HCT116 (cell line): ENCODE measurements at regions not wholly inside any gene's neighbourhood (a gene's known extent, or its start where the extent isn't known, plus 50 kb on each side); places are given as distances from the start of the nearest gene placed in this dataset.

Experiments used
- ATAC-seq: fragments of 200-7000 bp; cut with Tn5 transposase; 2 replicates; pipeline ENCODE4 v1.9.1; 2020; ENCODE audit warnings: mild to moderate bottlenecking, moderate library complexity
- BruUV-seq: library from RNA; stranded (reverse); fragments of 400-500 nt; replicated peaks from 2 replicates; lab custom pipeline; 2021; lab: Mats Ljungman, UMichigan
- CTCF ChIA-PET: fragments of 300-600 bp; sonication (Branson Sonifier 250); formaldehyde crosslinking; loops from one replicate; lab custom pipeline; 2021; ENCODE audit warnings: antibody characterized with exemption; lab: Charles Lee
- POLR2A ChIA-PET: fragments of 300-600, 350-600 bp; sonication (Branson Sonifier 250); formaldehyde crosslinking; loops from one replicate; lab custom pipeline; 2021; ENCODE audit warnings: antibody characterized with exemption; lab: Charles Lee
- RAD21 ChIA-PET, 2 experiments: fragments of 300-600 bp; sonication (Branson Sonifier 250); formaldehyde crosslinking; loops; one replicate each; lab custom pipeline; 2023; ENCODE audit warnings: low total read pairs in 2 of 2; ENCODE audit not compliant: uncharacterized antibody in 2 of 2, unreplicated experiment in 2 of 2, low non-redundant PET in 1 of 2; lab: Charles Lee
- DNase-seq: peaks from one replicate; pipeline ENCODE4 v3.0.0-alpha.2; 2010; ENCODE audit warnings: low read depth, low spot score
- H2AFZ ChIP-seq: fragments of 200-600 bp; shearing (Covaris generic), sonication (generic); 2 replicates; pipeline ENCODE4 v1.6.1; 2017; ENCODE audit warnings: low read depth, mixed run types, mixed read lengths, antibody characterized with exemption, low read length; ENCODE audit not compliant: poor library complexity, severe bottlenecking
- H3K27ac ChIP-seq: 2 replicates; pipeline ENCODE4 v1.5.1; 2012; ENCODE audit warnings: low read depth, low read length
- H3K27me3 ChIP-seq: fragments of 200-600 bp; sonication (generic); 2 replicates; pipeline ENCODE4 v1.6.1; 2016; ENCODE audit warnings: mixed run types, low read length, mixed read lengths; ENCODE audit not compliant: insufficient read depth
- H3K36me3 ChIP-seq, 2 experiments: fragments of 200-500 bp in 1 of 2; fragments of 200-600 bp in 1 of 2; sonication (Bioruptor generic) in 1 of 2; sonication (generic) in 1 of 2; 2 replicates each; pipeline versions ENCODE4 v1.5.1 to v1.6.1; 2014 to 2016; ENCODE audit warnings: low read length in 2 of 2, inconsistent platforms in 1 of 2, mixed read lengths in 1 of 2, mixed run types in 1 of 2; ENCODE audit not compliant: insufficient read depth in 2 of 2, control insufficient read depth in 1 of 2
- H3K4me1 ChIP-seq, 2 experiments: fragments of 200-600 bp in 1 of 2; sonication (generic) in 1 of 2; 2 replicates each; pipeline versions ENCODE4 v1.5.1 to v1.6.1; 2012 to 2017; ENCODE audit warnings: low read length in 2 of 2, inconsistent platforms in 1 of 2, mild to moderate bottlenecking in 1 of 2, mixed read lengths in 1 of 2, mixed run types in 1 of 2, moderate library complexity in 1 of 2; ENCODE audit not compliant: insufficient read depth in 2 of 2, control insufficient read depth in 1 of 2
- H3K4me2 ChIP-seq: fragments of 200-600 bp; sonication (generic); 2 replicates; pipeline ENCODE4 v1.6.1; 2017; ENCODE audit warnings: mixed run types, low read length, mixed read lengths
- H3K4me3 ChIP-seq, 2 experiments: fragments of 200-600 bp in 1 of 2; sonication (generic) in 1 of 2; replicated peaks in 1 of 2; 2 replicates each; pipeline ENCODE4 v1.5.1; 2011 to 2016; ENCODE audit warnings: low read length in 2 of 2, control low read depth in 1 of 2, low read depth in 1 of 2, mild to moderate bottlenecking in 1 of 2, mixed read lengths in 1 of 2, mixed run types in 1 of 2
- H3K79me2 ChIP-seq: fragments of 200-600 bp; sonication (generic); 2 replicates; pipeline ENCODE4 v1.6.1; 2017; ENCODE audit warnings: mild to moderate bottlenecking, mixed run types, low read length, moderate library complexity, mixed read lengths; ENCODE audit not compliant: insufficient read depth
- H3K9ac ChIP-seq: fragments of 200-600 bp; sonication (generic); 2 replicates; pipeline ENCODE4 v1.6.1; 2016; ENCODE audit warnings: low read length, mixed read lengths
- H3K9me2 ChIP-seq: fragments of 200-600 bp; sonication (generic), shearing (Covaris generic); 2 replicates; pipeline ENCODE4 v1.6.1; 2017; ENCODE audit warnings: mixed run types, mild to moderate bottlenecking, moderate library complexity; ENCODE audit not compliant: insufficient read depth
- H3K9me3 ChIP-seq, 2 experiments: fragments of 200-500 bp in 1 of 2; fragments of 200-600 bp in 1 of 2; sonication (Bioruptor generic) in 1 of 2; sonication (generic) in 1 of 2; 2 replicates each; pipeline ENCODE4 v1.6.1; 2014 to 2017; ENCODE audit warnings: low read length in 2 of 2, mixed read lengths in 2 of 2, inconsistent platforms in 1 of 2, low read depth in 1 of 2, mild to moderate bottlenecking in 1 of 2, mixed run types in 1 of 2, moderate library complexity in 1 of 2; ENCODE audit not compliant: control insufficient read depth in 1 of 2, insufficient read depth in 1 of 2
- H4K20me1 ChIP-seq: fragments of 200-600 bp; sonication (generic), shearing (Covaris generic); 2 replicates; pipeline ENCODE4 v1.6.1; 2017; ENCODE audit warnings: mixed run types, mild to moderate bottlenecking, moderate library complexity; ENCODE audit not compliant: insufficient read depth
- CEBPB ChIP-seq: IDR thresholded peaks from 2 replicates; pipeline ENCODE4 v1.6.1; 2012; ENCODE audit warnings: low read depth
- EGR1 ChIP-seq: IDR thresholded peaks from 2 replicates; pipeline ENCODE4 v1.6.1; 2012; ENCODE audit warnings: low read depth
- EZH2 ChIP-seq: fragments of 200-600 bp; sonication (generic); IDR thresholded peaks from 2 replicates; pipeline ENCODE4 v1.6.1; 2017; ENCODE audit warnings: antibody characterized with exemption, mixed run types
- FOSL1 ChIP-seq: IDR thresholded peaks from 2 replicates; pipeline ENCODE4 v1.6.1; 2012; ENCODE audit warnings: low read depth
- JUND ChIP-seq: IDR thresholded peaks from 2 replicates; pipeline ENCODE4 v1.6.1; 2012
- POLR2A ChIP-seq: IDR thresholded peaks from 2 replicates; pipeline ENCODE4 v1.7.0; 2011; ENCODE audit warnings: borderline replicate concordance; ENCODE audit not compliant: insufficient read depth, insufficient read length; ENCODE audit errors: extremely low read depth
- POLR2AphosphoS5 ChIP-seq: IDR thresholded peaks from 2 replicates; pipeline ENCODE4 v1.6.1; 2011; ENCODE audit warnings: mild to moderate bottlenecking, low read depth, low read length, moderate library complexity
- RAD21 ChIP-seq: IDR thresholded peaks from 2 replicates; pipeline ENCODE4 v1.6.1; 2012; ENCODE audit warnings: low read depth, mild to moderate bottlenecking
- SIN3A ChIP-seq: IDR thresholded peaks from 2 replicates; pipeline ENCODE4 v1.6.1; 2012; ENCODE audit warnings: low read depth
- SP1 ChIP-seq: IDR thresholded peaks from 2 replicates; pipeline ENCODE4 v1.6.1; 2012; ENCODE audit warnings: low read depth
- SRF ChIP-seq: IDR thresholded peaks from 2 replicates; pipeline ENCODE4 v1.6.1; 2012; ENCODE audit warnings: low read depth
- YY1 ChIP-seq: IDR thresholded peaks from 2 replicates; pipeline ENCODE4 v1.6.1; 2011; ENCODE audit warnings: low read length, low read depth, moderate library complexity, mild to moderate bottlenecking; ENCODE audit not compliant: insufficient replicate concordance; ENCODE audit errors: extremely low read depth
- ZFX ChIP-seq: fragments of 450-650 bp; IDR thresholded peaks from 2 replicates; pipeline ENCODE4 v1.6.1; 2017
- ZNF274 ChIP-seq: fragments of 200-500 bp; sonication (Bioruptor generic); IDR thresholded peaks from 2 replicates; pipeline ENCODE4 v1.6.1; 2014; ENCODE audit warnings: mild to moderate bottlenecking, low read depth, low read length, inconsistent platforms
- intact Hi-C: fragments of 100-400 bp; cut with micrococcal nuclease; formaldehyde crosslinking; loops from 2 replicates; pipeline ENCODE4 v1.10.0; 2022
- TF ChIP-seq, protein P1 (sequence below): IDR thresholded peaks from 2 replicates; pipeline ENCODE4 v1.6.1; 2012
- TF ChIP-seq, protein P2 (sequence below), 3 experiments: fragments of 200-600 bp in 1 of 3; sonication (generic) in 1 of 3; IDR thresholded peaks in 2 of 3; conservative IDR thresholded peaks in 1 of 3; 2 replicates each; pipeline ENCODE4 v1.5.1; 2012 to 2017; ENCODE audit warnings: low read depth in 2 of 3, low read length in 2 of 3, antibody characterized with exemption in 1 of 3, borderline replicate concordance in 1 of 3, control low read depth in 1 of 3, mild to moderate bottlenecking in 1 of 3, mixed read lengths in 1 of 3, mixed run types in 1 of 3, moderate library complexity in 1 of 3; ENCODE audit not compliant: insufficient read depth in 1 of 3
- TF ChIP-seq, protein P3 (sequence below): IDR thresholded peaks from 2 replicates; pipeline ENCODE4 v1.6.1; 2011; ENCODE audit warnings: mild to moderate bottlenecking, low read length, moderate library complexity; ENCODE audit not compliant: insufficient replicate concordance; ENCODE audit errors: extremely low read depth

DNA sequence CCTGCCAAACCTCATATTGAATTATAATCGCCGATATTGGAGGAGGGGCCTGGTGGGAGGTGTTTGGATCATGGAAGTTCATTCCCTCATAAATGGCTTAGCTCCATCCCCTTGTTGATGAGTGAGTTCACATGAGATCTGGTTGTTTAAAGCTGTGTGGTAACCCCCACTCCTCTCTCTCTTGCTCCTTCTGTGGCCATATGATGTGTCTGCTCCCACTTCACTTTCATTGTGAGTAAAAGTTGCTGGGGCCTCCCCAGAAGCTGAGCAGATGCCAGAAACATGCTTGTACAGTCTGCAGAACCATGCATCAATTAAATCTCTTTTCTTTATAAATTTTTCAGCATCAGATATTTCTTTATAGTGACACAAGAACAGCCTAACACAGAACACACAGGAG lies 929.0 kb upstream of the FAT3 start:
- intact Hi-C loops, result no loop called here
- H3K4me1 ChIP-seq, result no peaks in the 10 kb centered on the region
- ChIA-PET POLR2A (no interaction called here), CTCF (no interaction called here), RAD21 (no interaction called here)
- no peaks in the 10 kb centered on the region for H3K79me2 ChIP-seq
- H3K36me3 ChIP-seq, result no peaks in the 10 kb centered on the region
- H2AFZ ChIP-seq, result no peak overlapping the region
- TF ChIP-seq, protein P1, sequence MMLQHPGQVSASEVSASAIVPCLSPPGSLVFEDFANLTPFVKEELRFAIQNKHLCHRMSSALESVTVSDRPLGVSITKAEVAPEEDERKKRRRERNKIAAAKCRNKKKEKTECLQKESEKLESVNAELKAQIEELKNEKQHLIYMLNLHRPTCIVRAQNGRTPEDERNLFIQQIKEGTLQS, result no peak
- H3K9ac ChIP-seq, result no peak overlapping the region
- H3K27ac ChIP-seq, result no peak overlapping the region
- no peak for DNase-seq
- H3K4me2 ChIP-seq, result no peak overlapping the region
- no peaks in the 10 kb centered on the region for H3K9me2 ChIP-seq
- H4K20me1 ChIP-seq, result no peaks in the 10 kb centered on the region
- H3K4me3 ChIP-seq, result no peak overlapping the region
- no peak for ATAC-seq
- no peaks in the 10 kb centered on the region for H3K27me3 ChIP-seq
- BruUV-seq, result no TSS peak
- H3K9me3 ChIP-seq, result peaks cover 0 to 7% of the 10 kb centered on the region in 2 experiments; a peak in 2 of 4 replicates

DNA sequence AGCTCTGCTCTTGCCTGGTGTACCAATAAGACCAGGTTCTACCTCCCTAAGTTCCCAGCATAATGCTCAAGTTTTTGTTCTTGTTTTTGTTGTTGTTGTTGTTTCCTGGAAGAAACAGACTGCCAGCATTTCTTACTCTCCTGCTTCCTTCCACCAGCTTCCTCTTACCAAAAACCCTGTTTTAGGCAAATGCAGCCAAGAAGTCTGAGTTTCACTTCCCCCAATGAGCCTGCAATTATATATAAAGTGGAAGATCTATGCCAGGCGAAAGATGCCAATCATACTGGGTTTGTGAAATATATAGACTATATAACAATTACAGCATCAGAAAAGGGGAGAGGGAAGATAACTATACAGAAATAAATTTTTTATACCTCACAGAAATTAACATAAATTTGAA lies 931.5 kb upstream of the FAT3 start:
- H3K27ac ChIP-seq, result no peak overlapping the region
- ChIA-PET RAD21 (no interaction called here), CTCF (no interaction called here), POLR2A (no interaction called here)
- H3K4me3 ChIP-seq, result no peak overlapping the region
- H3K4me2 ChIP-seq, result no peak overlapping the region
- H3K9me2 ChIP-seq, result no peaks in the 10 kb centered on the region
- H3K79me2 ChIP-seq, result no peaks in the 10 kb centered on the region
- ATAC-seq (no peak), DNase-seq (no peak)
- H4K20me1 ChIP-seq, result no peaks in the 10 kb centered on the region
- H2AFZ ChIP-seq, result no peak overlapping the region
- no TSS peak for BruUV-seq
- H3K36me3 ChIP-seq, result no peaks in the 10 kb centered on the region
- no peaks in the 10 kb centered on the region for H3K27me3 ChIP-seq
- H3K9ac ChIP-seq, result no peak overlapping the region
- H3K4me1 ChIP-seq, result no peaks in the 10 kb centered on the region
- intact Hi-C loops, result no loop called here
- H3K9me3 ChIP-seq, result peaks cover 0 to 4% of the 10 kb centered on the region in 2 experiments; a peak in 1 of 4 replicates
- TF ChIP-seq, protein P1, result no peak
- TF ChIP-seq, protein P2, sequence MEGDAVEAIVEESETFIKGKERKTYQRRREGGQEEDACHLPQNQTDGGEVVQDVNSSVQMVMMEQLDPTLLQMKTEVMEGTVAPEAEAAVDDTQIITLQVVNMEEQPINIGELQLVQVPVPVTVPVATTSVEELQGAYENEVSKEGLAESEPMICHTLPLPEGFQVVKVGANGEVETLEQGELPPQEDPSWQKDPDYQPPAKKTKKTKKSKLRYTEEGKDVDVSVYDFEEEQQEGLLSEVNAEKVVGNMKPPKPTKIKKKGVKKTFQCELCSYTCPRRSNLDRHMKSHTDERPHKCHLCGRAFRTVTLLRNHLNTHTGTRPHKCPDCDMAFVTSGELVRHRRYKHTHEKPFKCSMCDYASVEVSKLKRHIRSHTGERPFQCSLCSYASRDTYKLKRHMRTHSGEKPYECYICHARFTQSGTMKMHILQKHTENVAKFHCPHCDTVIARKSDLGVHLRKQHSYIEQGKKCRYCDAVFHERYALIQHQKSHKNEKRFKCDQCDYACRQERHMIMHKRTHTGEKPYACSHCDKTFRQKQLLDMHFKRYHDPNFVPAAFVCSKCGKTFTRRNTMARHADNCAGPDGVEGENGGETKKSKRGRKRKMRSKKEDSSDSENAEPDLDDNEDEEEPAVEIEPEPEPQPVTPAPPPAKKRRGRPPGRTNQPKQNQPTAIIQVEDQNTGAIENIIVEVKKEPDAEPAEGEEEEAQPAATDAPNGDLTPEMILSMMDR (IDR thresholded peaks at IDR 0.05 in 2 of 3, conservative IDR thresholded peaks at IDR 0.05 in 1 of 3; ENCODE audit: borderline replicate concordance in 1 of 3, insufficient read depth in 1 of 3, low read depth in 2 of 3, low read length in 2 of 3), result no peak
- TF ChIP-seq SRF (no peak), POLR2AphosphoS5 (no peak), ZFX (no peak), FOSL1 (no peak), EZH2 (no peak), SP1 (no peak), CEBPB (no peak), YY1 (no peak), ZNF274 (no peak), JUND (no peak), SIN3A (no peak), RAD21 (no peak), EGR1 (no peak), POLR2A (no peak)
- TF ChIP-seq, protein P3, sequence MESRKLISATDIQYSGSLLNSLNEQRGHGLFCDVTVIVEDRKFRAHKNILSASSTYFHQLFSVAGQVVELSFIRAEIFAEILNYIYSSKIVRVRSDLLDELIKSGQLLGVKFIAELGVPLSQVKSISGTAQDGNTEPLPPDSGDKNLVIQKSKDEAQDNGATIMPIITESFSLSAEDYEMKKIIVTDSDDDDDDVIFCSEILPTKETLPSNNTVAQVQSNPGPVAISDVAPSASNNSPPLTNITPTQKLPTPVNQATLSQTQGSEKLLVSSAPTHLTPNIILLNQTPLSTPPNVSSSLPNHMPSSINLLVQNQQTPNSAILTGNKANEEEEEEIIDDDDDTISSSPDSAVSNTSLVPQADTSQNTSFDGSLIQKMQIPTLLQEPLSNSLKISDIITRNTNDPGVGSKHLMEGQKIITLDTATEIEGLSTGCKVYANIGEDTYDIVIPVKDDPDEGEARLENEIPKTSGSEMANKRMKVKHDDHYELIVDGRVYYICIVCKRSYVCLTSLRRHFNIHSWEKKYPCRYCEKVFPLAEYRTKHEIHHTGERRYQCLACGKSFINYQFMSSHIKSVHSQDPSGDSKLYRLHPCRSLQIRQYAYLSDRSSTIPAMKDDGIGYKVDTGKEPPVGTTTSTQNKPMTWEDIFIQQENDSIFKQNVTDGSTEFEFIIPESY, result no peak
